Liver (tissue), 8 donors: ENCODE measurements at regions not wholly inside any gene's neighbourhood (a gene's known extent, or its start where the extent isn't known, plus 50 kb on each side); places are given as distances from the start of the nearest gene placed in this dataset.

Source experiments
- DNase-seq: peaks from one replicate; pipeline ENCODE4 v3.0.0-alpha.2; 2017; ENCODE audit warnings: low spot score
- H3K27ac ChIP-seq, 2 donors: one replicate each; pipeline ENCODE4 v1.7.0; 2013; ENCODE audit warnings: inconsistent platforms in 2 of 2, low read length in 2 of 2, control low read depth in 1 of 2, low read depth in 1 of 2, mild to moderate bottlenecking in 1 of 2
- H3K27me3 ChIP-seq, 4 donors: one replicate each; pipeline versions ENCODE4 v1.6.1 to v1.7.0; 2013; ENCODE audit warnings: low read length in 3 of 4, inconsistent platforms in 1 of 4, mild to moderate bottlenecking in 1 of 4, moderate library complexity in 1 of 4; ENCODE audit not compliant: control insufficient read depth in 4 of 4, insufficient read depth in 4 of 4
- H3K36me3 ChIP-seq, 4 donors: one replicate each; pipeline versions ENCODE4 v1.6.1 to v1.7.0; 2013; ENCODE audit warnings: low read length in 3 of 4, mild to moderate bottlenecking in 3 of 4, low read depth in 1 of 4, moderate library complexity in 1 of 4; ENCODE audit not compliant: control insufficient read depth in 4 of 4, insufficient read depth in 3 of 4
- H3K4me1 ChIP-seq, 4 donors: one replicate each; pipeline versions ENCODE4 v1.6.1 to v1.7.0; 2013; ENCODE audit warnings: low read length in 3 of 4, mild to moderate bottlenecking in 3 of 4, moderate library complexity in 1 of 4; ENCODE audit not compliant: control insufficient read depth in 4 of 4, insufficient read depth in 4 of 4
- H3K4me3 ChIP-seq, 3 donors: one replicate each; pipeline versions ENCODE4 v1.6.1 to v1.7.0; 2013; ENCODE audit warnings: low read length in 3 of 3, control low read depth in 1 of 3, low read depth in 1 of 3, mild to moderate bottlenecking in 1 of 3
- H3K9ac ChIP-seq, 2 donors: one replicate each; pipeline ENCODE4 v1.7.0; 2013; ENCODE audit warnings: low read length in 2 of 2, mild to moderate bottlenecking in 2 of 2, moderate library complexity in 2 of 2, control low read depth in 1 of 2, low read depth in 1 of 2
- H3K9me3 ChIP-seq, 4 donors: one replicate each; pipeline versions ENCODE4 v1.6.1 to v1.7.0; 2013; ENCODE audit warnings: low read length in 3 of 4; ENCODE audit not compliant: control insufficient read depth in 4 of 4
- ATF3 ChIP-seq: IDR thresholded peaks from 2 replicates; pipeline ENCODE4 v1.6.1; 2016; ENCODE audit warnings: antibody characterized with exemption
- CTCF ChIP-seq: fragments of 150-350 bp; IDR thresholded peaks from 2 replicates; pipeline ENCODE4 v1.5.1; 2017; ENCODE audit warnings: improper control_type of control experiment, low read depth, low read length; ENCODE audit not compliant: missing input control
- FOXA1 ChIP-seq: IDR thresholded peaks from 2 replicates; pipeline ENCODE4 v1.6.1; 2016; ENCODE audit warnings: antibody characterized with exemption
- FOXA2 ChIP-seq: IDR thresholded peaks from 2 replicates; pipeline ENCODE4 v1.6.1; 2016; ENCODE audit warnings: antibody characterized with exemption
- GABPA ChIP-seq, 2 donors: IDR thresholded peaks in 1 of 2; conservative IDR thresholded peaks in 1 of 2; 2 replicates each; pipeline ENCODE4 v1.6.1; 2016; ENCODE audit warnings: antibody characterized with exemption in 2 of 2, mild to moderate bottlenecking in 1 of 2, moderate library complexity in 1 of 2
- HNF4A ChIP-seq, 2 donors: conservative IDR thresholded peaks; 2 replicates each; pipeline ENCODE4 v1.6.1; 2016; ENCODE audit warnings: antibody characterized with exemption in 2 of 2, mild to moderate bottlenecking in 2 of 2
- HNF4G ChIP-seq: IDR thresholded peaks from 2 replicates; pipeline ENCODE4 v1.6.1; 2016; ENCODE audit warnings: antibody characterized with exemption
- JUND ChIP-seq, 2 donors: IDR thresholded peaks; 2 replicates each; pipeline ENCODE4 v1.6.1; 2016; ENCODE audit warnings: antibody characterized with exemption in 2 of 2
- MAX ChIP-seq: IDR thresholded peaks from 2 replicates; pipeline ENCODE4 v1.6.1; 2016; ENCODE audit warnings: antibody characterized with exemption
- NR2F2 ChIP-seq: IDR thresholded peaks from 2 replicates; pipeline ENCODE4 v1.6.1; 2016; ENCODE audit warnings: antibody characterized with exemption
- RAD21 ChIP-seq, 2 donors: IDR thresholded peaks; 2 replicates each; pipeline ENCODE4 v1.6.1; 2016; ENCODE audit warnings: antibody characterized with exemption in 2 of 2, mild to moderate bottlenecking in 2 of 2
- REST ChIP-seq: IDR thresholded peaks from 2 replicates; pipeline ENCODE4 v1.6.1; 2016; ENCODE audit warnings: antibody characterized with exemption, mild to moderate bottlenecking
- RXRA ChIP-seq, 2 donors: IDR thresholded peaks; 2 replicates each; pipeline ENCODE4 v1.6.1; 2017 to 2018; ENCODE audit warnings: antibody characterized with exemption in 2 of 2, mild to moderate bottlenecking in 1 of 2
- SP1 ChIP-seq: IDR thresholded peaks from 2 replicates; pipeline ENCODE4 v1.6.1; 2018; ENCODE audit warnings: antibody characterized with exemption, mild to moderate bottlenecking
- YY1 ChIP-seq: IDR thresholded peaks from 2 replicates; pipeline ENCODE4 v1.6.1; 2016; ENCODE audit warnings: antibody characterized with exemption, mild to moderate bottlenecking
- ZBTB33 ChIP-seq: IDR thresholded peaks from 2 replicates; pipeline ENCODE4 v1.6.1; 2016; ENCODE audit warnings: antibody characterized with exemption
- WGBS: extraction: QIAGEN DNeasy Blood & Tissue Kit; methylation state at CpG from one replicate; pipeline ENCODE4 v1.1.7; 2013; 5-methylcytosine and 5-hydroxymethylcytosine counted together
- donor health status: healthy.
- donor health status: healthy.
- donor health status: healthy.
- donor health status: healthy.
- donor health status: healthy.

GRCh38 chr18:76757925-76758324 lies 64.4 kb upstream of the ZNF236 start:
- TF ChIP-seq MAX (no peak), HNF4G (no peak), RXRA (IDR thresholded peaks at IDR 0.05) (no peak), ZBTB33 (no peak), YY1 (no peak), NR2F2 (no peak), GABPA (IDR thresholded peaks at IDR 0.05 in 1 of 2, conservative IDR thresholded peaks at IDR 0.05 in 1 of 2) (no peak), SP1 (no peak), ATF3 (no peak), FOXA1 (no peak), CTCF (no peak)
- 91% methylated on average over 15 of the region's 15 CpGs for WGBS
- Histone ChIP-seq H3K27me3 (no peaks in the 10 kb centered on the region), H3K9me3 (no peaks in the 10 kb centered on the region), H3K36me3 (no peaks in the 10 kb centered on the region), H3K27ac (no peak overlapping the region), H3K4me1 (peaks cover 0 to 3% (median 0%) of the 10 kb centered on the region in 4 donors), H3K4me3 (no peak overlapping the region), H3K9ac (no peak overlapping the region)
- no peak for DNase-seq

GRCh38 chr18:76757335-76757734 lies 65.0 kb upstream of the ZNF236 start:
- Histone ChIP-seq H3K9me3 (no peaks in the 10 kb centered on the region), H3K27me3 (no peaks in the 10 kb centered on the region), H3K4me3 (no peak overlapping the region), H3K36me3 (no peaks in the 10 kb centered on the region), H3K4me1 (peaks cover 0 to 3% (median 0%) of the 10 kb centered on the region in 4 donors), H3K9ac (no peak overlapping the region), H3K27ac (no peak overlapping the region)
- DNase-seq = no peak
- TF ChIP-seq MAX (no peak), NR2F2 (no peak), JUND (IDR thresholded peaks at IDR 0.05) (no peak), HNF4A (conservative IDR thresholded peaks at IDR 0.05) (no peak), FOXA2 (no peak), ATF3 (no peak), FOXA1 (no peak), RXRA (IDR thresholded peaks at IDR 0.05) (no peak), REST (no peak), RAD21 (IDR thresholded peaks at IDR 0.05) (no peak)
- 87% methylated on average over 15 of the region's 15 CpGs for WGBS
